ENCODE measurements at regions not wholly inside any gene's neighbourhood (a gene's known extent, or its start where the extent isn't known, plus 50 kb on each side); places are given as distances from the start of the nearest gene placed in this dataset.
A peak's percentile ranks its signal among the peaks of the same experiment; 100 is the strongest.

- no peak for TF ChIP-seq ZFP30 (CRISPR knock-in tag; IDR thresholded peaks at IDR 0.05; ENCODE audit: borderline replicate concordance)
- TF ChIP-seq PHB2 (IDR thresholded peaks at IDR 0.05; ENCODE audit: low read depth), result peak; percentile 95
- no peak for TF ChIP-seq ZC3H4 (CRISPR knock-in tag; IDR thresholded peaks at IDR 0.05; ENCODE audit: borderline replicate concordance)
- TF ChIP-seq MBD1 (CRISPR knock-in tag; IDR thresholded peaks at IDR 0.05), result no peak
- peak; percentile 74 for TF ChIP-seq ZEB2 (IDR thresholded peaks at IDR 0.05)
- TF ChIP-seq ZNF77 (CRISPR knock-in tag; IDR thresholded peaks at IDR 0.05), result no peak
- TF ChIP-seq ZBED1 (IDR thresholded peaks at IDR 0.05), result 0 out of 2 replicates have a peak, but pooled peaks have one; percentile 74
- TF ChIP-seq, protein P1, sequence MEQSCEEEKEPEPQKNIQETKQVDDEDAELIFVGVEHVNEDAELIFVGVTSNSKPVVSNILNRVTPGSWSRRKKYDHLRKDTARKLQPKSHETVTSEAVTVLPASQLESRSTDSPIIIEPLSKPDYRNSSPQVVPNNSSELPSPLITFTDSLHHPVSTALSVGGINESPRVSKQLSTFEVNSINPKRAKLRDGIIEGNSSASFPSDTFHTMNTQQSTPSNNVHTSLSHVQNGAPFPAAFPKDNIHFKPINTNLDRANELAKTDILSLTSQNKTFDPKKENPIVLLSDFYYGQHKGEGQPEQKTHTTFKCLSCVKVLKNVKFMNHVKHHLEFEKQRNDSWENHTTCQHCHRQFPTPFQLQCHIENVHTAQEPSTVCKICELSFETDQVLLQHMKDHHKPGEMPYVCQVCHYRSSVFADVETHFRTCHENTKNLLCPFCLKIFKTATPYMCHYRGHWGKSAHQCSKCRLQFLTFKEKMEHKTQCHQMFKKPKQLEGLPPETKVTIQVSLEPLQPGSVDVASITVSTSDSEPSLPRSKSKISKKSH (CRISPR knock-in tag; IDR thresholded peaks at IDR 0.05), result no peak
- TF ChIP-seq NBN (IDR thresholded peaks at IDR 0.05; ENCODE audit: low read depth), result peak; percentile 88
- peak; percentile 98 for TF ChIP-seq SMARCA4 (IDR thresholded peaks at IDR 0.05)
- TF ChIP-seq KLF13 (tag; IDR thresholded peaks at IDR 0.05; ENCODE audit: borderline replicate concordance, low read depth), result no peak
- TF ChIP-seq, protein P2, sequence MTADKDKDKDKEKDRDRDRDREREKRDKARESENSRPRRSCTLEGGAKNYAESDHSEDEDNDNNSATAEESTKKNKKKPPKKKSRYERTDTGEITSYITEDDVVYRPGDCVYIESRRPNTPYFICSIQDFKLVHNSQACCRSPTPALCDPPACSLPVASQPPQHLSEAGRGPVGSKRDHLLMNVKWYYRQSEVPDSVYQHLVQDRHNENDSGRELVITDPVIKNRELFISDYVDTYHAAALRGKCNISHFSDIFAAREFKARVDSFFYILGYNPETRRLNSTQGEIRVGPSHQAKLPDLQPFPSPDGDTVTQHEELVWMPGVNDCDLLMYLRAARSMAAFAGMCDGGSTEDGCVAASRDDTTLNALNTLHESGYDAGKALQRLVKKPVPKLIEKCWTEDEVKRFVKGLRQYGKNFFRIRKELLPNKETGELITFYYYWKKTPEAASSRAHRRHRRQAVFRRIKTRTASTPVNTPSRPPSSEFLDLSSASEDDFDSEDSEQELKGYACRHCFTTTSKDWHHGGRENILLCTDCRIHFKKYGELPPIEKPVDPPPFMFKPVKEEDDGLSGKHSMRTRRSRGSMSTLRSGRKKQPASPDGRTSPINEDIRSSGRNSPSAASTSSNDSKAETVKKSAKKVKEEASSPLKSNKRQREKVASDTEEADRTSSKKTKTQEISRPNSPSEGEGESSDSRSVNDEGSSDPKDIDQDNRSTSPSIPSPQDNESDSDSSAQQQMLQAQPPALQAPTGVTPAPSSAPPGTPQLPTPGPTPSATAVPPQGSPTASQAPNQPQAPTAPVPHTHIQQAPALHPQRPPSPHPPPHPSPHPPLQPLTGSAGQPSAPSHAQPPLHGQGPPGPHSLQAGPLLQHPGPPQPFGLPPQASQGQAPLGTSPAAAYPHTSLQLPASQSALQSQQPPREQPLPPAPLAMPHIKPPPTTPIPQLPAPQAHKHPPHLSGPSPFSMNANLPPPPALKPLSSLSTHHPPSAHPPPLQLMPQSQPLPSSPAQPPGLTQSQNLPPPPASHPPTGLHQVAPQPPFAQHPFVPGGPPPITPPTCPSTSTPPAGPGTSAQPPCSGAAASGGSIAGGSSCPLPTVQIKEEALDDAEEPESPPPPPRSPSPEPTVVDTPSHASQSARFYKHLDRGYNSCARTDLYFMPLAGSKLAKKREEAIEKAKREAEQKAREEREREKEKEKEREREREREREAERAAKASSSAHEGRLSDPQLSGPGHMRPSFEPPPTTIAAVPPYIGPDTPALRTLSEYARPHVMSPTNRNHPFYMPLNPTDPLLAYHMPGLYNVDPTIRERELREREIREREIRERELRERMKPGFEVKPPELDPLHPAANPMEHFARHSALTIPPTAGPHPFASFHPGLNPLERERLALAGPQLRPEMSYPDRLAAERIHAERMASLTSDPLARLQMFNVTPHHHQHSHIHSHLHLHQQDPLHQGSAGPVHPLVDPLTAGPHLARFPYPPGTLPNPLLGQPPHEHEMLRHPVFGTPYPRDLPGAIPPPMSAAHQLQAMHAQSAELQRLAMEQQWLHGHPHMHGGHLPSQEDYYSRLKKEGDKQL (CRISPR knock-in tag; IDR thresholded peaks at IDR 0.05; ENCODE audit: borderline replicate concordance), result no peak
- peak; percentile 82 to 86 for TF ChIP-seq NRF1 (conservative IDR thresholded peaks at IDR 0.05 in 1 of 2, IDR thresholded peaks at IDR 0.05 in 1 of 2)
- TF ChIP-seq MYC (IDR thresholded peaks at IDR 0.05; ENCODE audit: low read depth, low read length), result peak; percentile 44; the same call in 1 of the 2 replicates
- no peak for TF ChIP-seq MYC (CRISPR knock-in tag; IDR thresholded peaks at IDR 0.05; ENCODE audit: borderline replicate concordance, low read depth)
- TF ChIP-seq TEAD2 (tag; IDR thresholded peaks at IDR 0.05), result no peak
- no peak for TF ChIP-seq POLR2A (conservative IDR thresholded peaks at IDR 0.05)
- TF ChIP-seq TSC22D4 (tag; IDR thresholded peaks at IDR 0.05), result no peak
- no peak for TF ChIP-seq FIP1L1 (IDR thresholded peaks at IDR 0.05; ENCODE audit: low read depth, low read length, poor library complexity, severe bottlenecking)
- TF ChIP-seq ZNF140 (CRISPR knock-in tag; IDR thresholded peaks at IDR 0.05), result no peak
- no peak; the same call in 1 of the 2 replicates for TF ChIP-seq MAFF (IDR thresholded peaks at IDR 0.05; ENCODE audit: low read length)
- TF ChIP-seq ZNF224 (CRISPR knock-in tag; IDR thresholded peaks at IDR 0.05), result no peak
These were observed 340.3 kb upstream of the PRKCQ start (continued) for GRCh38 chr10:6920072-6921019.
